Testis (tissue), 2 donors: ENCODE measurements at regions not wholly inside any gene's neighbourhood (a gene's known extent, or its start where the extent isn't known, plus 50 kb on each side); places are given as distances from the start of the nearest gene placed in this dataset.
"Not testable (repeated sequence)": the region's sequence is repeated elsewhere in the genome, so short reads cannot be mapped to it uniquely, and the experiment has no call there.

Experiments
- DNase-seq: peaks from one replicate; pipeline ENCODE4 v3.0.0-alpha.2; 2019
- H3K27ac ChIP-seq, 2 donors: fragments of 200-600 bp; sonication (generic); one replicate each; pipeline ENCODE4 v1.5.1; 2019
- H3K27me3 ChIP-seq: fragments of 200-600 bp; sonication (generic); one replicate; pipeline ENCODE4 v1.5.1; 2019
- H3K36me3 ChIP-seq: fragments of 200-600 bp; sonication (generic); one replicate; pipeline ENCODE4 v1.5.1; 2017; ENCODE audit warnings: low read depth; ENCODE audit errors: missing control alignments
- H3K4me1 ChIP-seq: fragments of 200-600 bp; sonication (generic); one replicate; pipeline ENCODE4 v1.5.1; 2019
- H3K4me3 ChIP-seq, 2 donors: fragments of 200-600 bp; sonication (generic); one replicate each; pipeline ENCODE4 v1.5.1; 2017 to 2019
- H3K9me3 ChIP-seq: fragments of 200-600 bp; sonication (generic); one replicate; pipeline ENCODE4 v1.5.1; 2017
- POLR2A ChIP-seq: fragments of 450-650 bp; IDR thresholded peaks from one replicate; pipeline ENCODE4 v1.6.1; 2017; ENCODE audit warnings: antibody characterized with exemption, mild to moderate bottlenecking, moderate library complexity
- WGBS, 2 donors: methylation state at CpG; one replicate each; pipeline ENCODE4 v1.1.5; 2018; 5-methylcytosine and 5-hydroxymethylcytosine counted together
- intact Hi-C: fragments of 100-400 bp; cut with DNase I; formaldehyde crosslinking; loops from one replicate; pipeline ENCODE4 v1.15.1; 2023; ENCODE audit warnings: low total_unique reads
- TF ChIP-seq, protein P1 (sequence below), 3 experiments: fragments of 450-650 bp in 2 of 3; fragments of 200-600 bp in 1 of 3; sonication (generic) in 1 of 3; IDR thresholded peaks; one replicate each; pipeline ENCODE4 v1.5.1; 2016 to 2019; ENCODE audit warnings: antibody characterized with exemption in 3 of 3, mild to moderate bottlenecking in 2 of 3, moderate library complexity in 1 of 3

DNA sequence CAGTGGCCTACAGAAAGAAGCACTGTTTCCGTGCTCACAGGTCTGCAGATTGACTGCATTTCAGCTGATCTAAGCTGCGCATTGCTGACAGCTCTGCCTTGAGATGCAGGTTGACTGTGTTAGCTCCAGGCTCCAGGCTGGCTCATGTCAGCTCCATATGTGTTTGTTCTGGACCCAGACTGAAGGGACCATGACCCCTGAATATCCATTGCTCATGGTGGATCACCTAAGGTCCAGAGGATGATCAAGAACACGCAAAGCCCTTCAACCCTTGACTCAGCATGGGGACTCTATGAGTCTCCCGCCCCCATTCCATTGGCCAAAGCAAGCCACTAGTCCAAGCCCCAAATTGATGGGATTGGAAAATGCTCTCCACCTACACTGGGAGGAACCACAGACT is 239.3 kb upstream of the C16orf82 start:
- Histone ChIP-seq H3K27ac (no peak overlapping the region), H3K4me1 (no peaks in the 10 kb centered on the region), H3K36me3 (no peaks in the 10 kb centered on the region), H3K4me3 (no peak overlapping the region), H3K9me3 (no peaks in the 10 kb centered on the region), H3K27me3 (no peaks in the 10 kb centered on the region)
- TF ChIP-seq, protein P1, sequence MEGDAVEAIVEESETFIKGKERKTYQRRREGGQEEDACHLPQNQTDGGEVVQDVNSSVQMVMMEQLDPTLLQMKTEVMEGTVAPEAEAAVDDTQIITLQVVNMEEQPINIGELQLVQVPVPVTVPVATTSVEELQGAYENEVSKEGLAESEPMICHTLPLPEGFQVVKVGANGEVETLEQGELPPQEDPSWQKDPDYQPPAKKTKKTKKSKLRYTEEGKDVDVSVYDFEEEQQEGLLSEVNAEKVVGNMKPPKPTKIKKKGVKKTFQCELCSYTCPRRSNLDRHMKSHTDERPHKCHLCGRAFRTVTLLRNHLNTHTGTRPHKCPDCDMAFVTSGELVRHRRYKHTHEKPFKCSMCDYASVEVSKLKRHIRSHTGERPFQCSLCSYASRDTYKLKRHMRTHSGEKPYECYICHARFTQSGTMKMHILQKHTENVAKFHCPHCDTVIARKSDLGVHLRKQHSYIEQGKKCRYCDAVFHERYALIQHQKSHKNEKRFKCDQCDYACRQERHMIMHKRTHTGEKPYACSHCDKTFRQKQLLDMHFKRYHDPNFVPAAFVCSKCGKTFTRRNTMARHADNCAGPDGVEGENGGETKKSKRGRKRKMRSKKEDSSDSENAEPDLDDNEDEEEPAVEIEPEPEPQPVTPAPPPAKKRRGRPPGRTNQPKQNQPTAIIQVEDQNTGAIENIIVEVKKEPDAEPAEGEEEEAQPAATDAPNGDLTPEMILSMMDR (IDR thresholded peaks at IDR 0.05): no peak
- no peak for TF ChIP-seq POLR2A
- DNase-seq: no peak
- intact Hi-C loops: no loop called here
- 87 to 95% methylated on average over 4 of the region's 4 CpGs for WGBS, 2 donors

DNA sequence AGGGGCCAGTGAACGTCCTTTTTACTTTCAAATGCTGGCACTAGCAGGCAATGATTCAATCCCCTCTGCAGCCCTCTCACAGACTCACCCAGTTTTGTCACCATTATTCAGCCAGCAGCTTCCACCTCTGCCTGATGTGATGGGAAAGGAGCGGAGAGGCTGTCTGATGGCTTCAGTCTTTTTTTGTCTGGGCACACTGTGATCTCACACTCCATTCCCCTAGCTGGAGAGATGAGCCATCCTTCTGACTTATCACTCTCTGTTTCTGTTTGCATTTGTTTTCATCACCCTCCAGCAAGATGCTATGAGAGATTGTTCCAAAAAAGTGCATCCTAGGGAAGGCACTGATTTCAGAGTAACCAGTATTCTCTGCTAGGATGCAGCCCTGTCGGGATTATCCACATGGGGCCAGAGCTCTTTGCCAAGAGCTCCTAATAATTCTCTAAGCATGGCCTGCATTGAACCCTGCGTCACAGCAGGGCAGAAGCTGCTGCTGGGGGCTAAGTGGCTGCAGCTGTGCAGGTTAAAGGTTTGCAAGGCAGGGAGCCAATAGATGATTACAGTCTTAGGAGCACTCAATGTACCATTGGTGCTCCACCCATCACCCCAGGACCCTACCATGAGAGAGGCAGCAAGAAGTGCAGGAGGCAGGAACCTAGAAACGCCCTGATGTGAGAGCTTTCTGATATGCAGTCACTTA is 236.1 kb upstream of the C16orf82 start:
- intact Hi-C loops: no loop called here
- 60 to 69% methylated on average over 5 of the region's 5 CpGs for WGBS, 2 donors

DNA sequence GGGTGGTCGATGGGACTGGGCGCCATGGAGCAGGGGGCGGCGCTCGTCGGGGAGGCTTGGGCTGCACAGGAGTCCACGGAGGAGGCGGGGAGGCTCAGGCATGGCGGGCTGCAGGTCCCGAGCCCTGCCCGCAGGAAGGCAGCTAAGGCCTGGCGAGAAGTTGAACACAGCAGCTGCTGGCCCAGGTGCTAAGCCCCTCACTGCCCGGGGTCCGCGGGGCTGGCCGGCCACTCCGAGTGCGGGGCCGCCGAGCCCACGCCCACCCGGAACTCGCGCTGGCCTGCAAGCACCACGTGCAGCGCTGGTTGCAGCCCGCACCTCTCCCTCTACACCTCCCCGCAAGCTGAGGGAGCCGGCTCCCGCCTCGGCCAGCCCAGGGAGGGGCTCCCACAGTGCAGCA is 230.6 kb upstream of the C16orf82 start:
- 43 to 74% methylated on average over 5 to 15 of the region's 31 CpGs for WGBS, 2 donors
- intact Hi-C loops, DNase-seq: not testable (repeated sequence)

More for the DNA sequence above, 236.1 kb upstream of the C16orf82 start:
- H3K4me1 ChIP-seq: no peaks in the 10 kb centered on the region
- H3K9me3 ChIP-seq: no peaks in the 10 kb centered on the region
- TF ChIP-seq, protein P1 (IDR thresholded peaks at IDR 0.05): no peak
- H3K27me3 ChIP-seq: no peaks in the 10 kb centered on the region
- no peak overlapping the region for H3K4me3 ChIP-seq
- no peak overlapping the region for H3K27ac ChIP-seq
- H3K36me3 ChIP-seq: no peaks in the 10 kb centered on the region
- no peak for DNase-seq

DNA sequence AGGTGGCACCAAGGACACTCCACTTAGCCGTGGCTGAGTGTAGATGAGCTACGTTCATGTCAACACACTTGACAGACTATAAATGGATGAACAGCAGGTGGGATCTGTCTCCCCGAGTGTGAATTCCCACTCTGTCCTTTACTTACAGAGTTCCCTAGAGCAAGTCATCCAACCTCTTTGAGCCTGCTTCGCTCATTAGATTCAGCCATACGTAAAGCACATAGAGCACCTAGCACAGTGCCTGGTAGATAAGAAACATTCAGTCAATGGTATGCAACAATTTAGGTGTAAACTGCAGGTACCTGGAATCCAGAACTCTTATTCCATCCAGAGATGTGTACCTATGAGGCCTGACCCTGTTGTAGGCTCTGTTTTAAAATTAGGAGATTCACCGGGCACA is 227.8 kb upstream of the C16orf82 start:
- WGBS, 2 donors: 85 to 89% methylated on average over 6 of the region's 6 CpGs

More for the DNA sequence above, 230.6 kb upstream of the C16orf82 start:
- H3K27me3 ChIP-seq, H3K36me3 ChIP-seq, H3K4me1 ChIP-seq, H3K9me3 ChIP-seq, H3K27ac ChIP-seq: not testable (repeated sequence)
- H3K4me3 ChIP-seq: peak overlapping the region; percentile 9 to 47

DNA sequence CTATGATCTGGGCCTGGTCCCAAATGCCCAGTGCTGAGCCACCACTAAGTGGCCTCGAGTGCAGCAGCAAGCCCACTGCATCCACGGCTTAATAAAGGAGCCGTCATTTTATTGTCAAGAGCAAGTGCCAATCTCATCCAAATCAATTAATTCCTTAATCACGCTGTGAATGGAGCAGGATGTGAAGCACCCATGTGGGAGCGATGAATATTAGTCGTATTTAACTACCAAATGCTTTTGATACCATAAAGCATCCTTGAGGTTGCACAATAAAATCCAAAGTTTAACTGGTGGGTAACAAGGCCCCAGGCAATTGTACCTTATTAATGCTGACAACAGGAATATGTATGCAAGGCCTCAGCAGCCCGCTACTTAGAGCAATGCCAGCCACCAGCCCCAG is 226.0 kb upstream of the C16orf82 start:
- no peaks in the 10 kb centered on the region for H3K27me3 ChIP-seq
- no peaks in the 10 kb centered on the region for H3K9me3 ChIP-seq
- no peak overlapping the region for H3K4me3 ChIP-seq
- DNase-seq: no peak
- H3K36me3 ChIP-seq: no peaks in the 10 kb centered on the region
- intact Hi-C loops: no loop called here
- H3K27ac ChIP-seq: no peak overlapping the region
- no peak for TF ChIP-seq POLR2A
- TF ChIP-seq, protein P1 (IDR thresholded peaks at IDR 0.05): no peak
- 90 to 91% methylated on average over 7 of the region's 7 CpGs for WGBS, 2 donors
- H3K4me1 ChIP-seq: no peaks in the 10 kb centered on the region

More for the DNA sequence above, 227.8 kb upstream of the C16orf82 start:
- Histone ChIP-seq H3K9me3 (no peaks in the 10 kb centered on the region), H3K27me3 (no peaks in the 10 kb centered on the region), H3K4me3 (no peak overlapping the region), H3K36me3 (no peaks in the 10 kb centered on the region), H3K27ac (no peak overlapping the region), H3K4me1 (no peaks in the 10 kb centered on the region)
- no peak for DNase-seq
- TF ChIP-seq POLR2A: no peak
- TF ChIP-seq, protein P1 (IDR thresholded peaks at IDR 0.05): no peak
- intact Hi-C loops: no loop called here
